Activated CD4-positive, alpha-beta T cell treated with anti-CD3 and anti-CD28 coated beads, Interleukin-10, Interleukin-2, amounts not matched to agents 100 ng/mL and 50 ng/mL, durations not matched to agents 16 hours and 8 hours (primary cell): ENCODE measurements at regions not wholly inside any gene's neighbourhood (a gene's known extent, or its start where the extent isn't known, plus 50 kb on each side); places are given as distances from the start of the nearest gene placed in this dataset.
"Not testable (repeated sequence)": the region's sequence is repeated elsewhere in the genome, so short reads cannot be mapped to it uniquely, and the experiment has no call there.

Experiments used
- DNase-seq: peaks from one replicate; pipeline ENCODE4 v3.0.0-alpha.2; 2020

- no peak for DNase-seq
Measured at GRCh38 chr14:48341069-48341468, 665.7 kb upstream of the MDGA2 start.

GRCh38 chr14:48333221-48333920, 658.0 kb upstream of the MDGA2 start:
- no peak for DNase-seq

GRCh38 chr14:48331421-48331820, 656.0 kb upstream of the MDGA2 start:
- no peak for DNase-seq

GRCh38 chr14:48325486-48325885, 650.1 kb upstream of the MDGA2 start:
- no peak for DNase-seq

- DNase-seq = no peak
Measured at GRCh38 chr14:48323665-48324064, 648.3 kb upstream of the MDGA2 start.

DNA sequence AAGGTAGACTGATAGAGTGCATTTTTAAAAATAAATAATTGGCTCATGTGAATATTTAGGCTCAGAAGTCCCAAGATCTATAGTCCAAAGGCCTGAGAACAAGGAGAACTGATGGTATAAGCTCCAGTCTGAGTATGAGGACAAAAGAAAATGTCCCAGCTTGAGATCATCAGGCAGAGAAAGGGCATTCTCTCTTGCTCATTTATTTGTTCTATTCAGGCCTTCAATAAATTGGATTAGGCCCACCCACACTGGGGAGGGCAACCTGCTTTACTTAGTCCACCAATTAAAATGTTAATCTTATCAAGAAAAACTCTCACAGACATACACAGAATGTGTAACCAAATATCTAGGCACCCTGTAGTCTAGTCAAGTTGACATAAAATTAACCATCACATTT, 644.4 kb upstream of the MDGA2 start:
- DNase-seq = no peak

DNA sequence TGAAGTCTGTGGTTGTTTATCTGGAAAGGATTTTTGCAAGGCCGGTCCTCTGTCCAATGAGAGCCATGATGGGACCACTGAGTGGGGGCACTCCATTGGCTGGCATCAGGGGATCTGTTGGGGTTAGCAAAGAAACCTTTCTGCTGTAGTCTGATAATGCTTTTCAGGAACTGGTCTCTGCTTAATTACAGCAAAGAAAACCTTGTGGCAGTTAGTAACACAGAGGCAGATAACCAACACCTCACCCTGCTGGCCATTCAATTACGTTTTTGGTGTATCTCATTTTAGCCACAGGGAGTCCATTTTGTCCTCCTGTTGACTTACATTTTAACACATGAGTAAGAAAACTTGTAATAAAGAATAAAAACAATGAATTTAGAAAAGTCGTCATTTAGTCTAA, 629.3 kb upstream of the MDGA2 start:
- no peak for DNase-seq

GRCh38 chr14:48289701-48290100, 614.3 kb upstream of the MDGA2 start:
- DNase-seq = no peak

GRCh38 chr14:48285217-48285616, 609.8 kb upstream of the MDGA2 start:
- DNase-seq = not testable (repeated sequence)

DNA sequence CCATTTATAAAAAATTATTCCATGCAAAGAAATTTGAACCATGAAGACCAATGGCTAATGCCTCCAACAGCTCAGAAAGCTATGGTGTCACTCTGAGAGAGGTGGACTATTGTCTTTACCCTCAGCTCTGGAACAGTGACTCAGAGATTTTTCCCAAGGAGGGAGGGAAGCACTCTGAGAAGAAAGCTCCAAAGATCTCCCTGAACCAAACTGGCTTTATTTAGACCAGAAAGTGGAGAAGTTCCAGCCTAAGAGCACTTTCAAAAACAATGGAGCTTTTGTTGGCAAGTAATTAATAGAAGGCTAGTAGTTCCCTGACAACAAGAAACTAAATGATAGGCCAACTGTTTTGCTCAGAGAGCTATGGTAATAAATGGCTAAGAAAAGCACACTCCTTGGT, 599.9 kb upstream of the MDGA2 start:
- DNase-seq = no peak

GRCh38 chr14:48274826-48275225, 599.4 kb upstream of the MDGA2 start:
- DNase-seq = no peak

DNA sequence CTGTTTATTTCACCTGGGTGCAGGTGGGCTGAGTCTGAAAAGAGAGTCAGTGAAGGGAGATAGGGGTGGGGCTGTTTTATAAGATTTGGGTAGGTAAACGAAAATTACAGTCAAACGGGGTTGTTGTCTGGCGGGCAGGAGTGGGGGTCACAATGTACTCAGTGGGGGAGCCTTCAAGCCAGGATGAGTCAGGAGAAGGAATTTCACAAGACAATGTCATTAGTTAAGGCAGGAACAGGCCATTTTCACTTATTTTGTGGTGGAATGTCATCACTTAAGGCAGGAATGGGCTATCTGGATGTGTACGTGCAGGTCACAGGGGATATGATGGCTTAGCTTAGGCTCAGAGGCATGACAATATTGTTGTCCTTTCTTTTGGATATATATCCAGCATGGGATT, 592.5 kb upstream of the MDGA2 start:
- DNase-seq = not testable (repeated sequence)

DNA sequence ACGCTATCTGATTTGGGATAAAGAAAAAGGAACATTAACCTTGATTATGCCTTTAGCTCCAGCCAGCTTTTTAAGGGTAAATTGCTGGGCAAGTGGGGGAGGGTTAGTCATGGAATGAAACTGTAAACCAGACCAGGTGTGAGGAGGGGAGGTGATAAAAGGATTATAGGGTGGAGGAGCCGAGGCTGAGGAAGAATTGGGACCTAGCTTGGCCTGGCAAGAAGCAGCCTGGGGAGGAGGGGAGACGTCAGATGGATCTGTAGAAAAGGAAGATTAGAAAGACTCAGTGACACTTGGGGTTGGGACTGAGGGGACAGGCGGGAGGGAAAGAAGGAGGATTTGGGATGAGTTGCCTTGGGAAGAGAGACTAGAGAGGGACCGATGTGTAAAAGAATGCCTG, 590.8 kb upstream of the MDGA2 start:
- not testable (repeated sequence) for DNase-seq

DNA sequence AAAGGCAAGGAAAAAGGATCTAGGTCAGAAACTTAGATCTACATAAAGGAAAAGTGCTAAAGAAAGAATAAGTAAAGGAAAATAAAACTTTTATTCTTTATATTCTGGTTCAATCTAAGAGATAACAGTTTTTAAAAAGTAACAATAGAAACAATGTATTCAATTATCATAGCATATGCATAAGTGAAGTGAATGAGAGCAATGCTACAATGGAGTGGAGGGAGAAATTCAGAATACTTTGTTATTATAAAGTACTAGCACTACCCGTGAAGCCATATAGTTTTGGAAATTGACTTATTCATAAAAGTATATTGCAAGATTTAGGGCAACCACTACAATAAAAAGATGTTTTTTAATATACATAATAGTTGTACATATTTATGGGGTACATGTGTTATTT, 586.0 kb upstream of the MDGA2 start:
- DNase-seq = no peak

DNA sequence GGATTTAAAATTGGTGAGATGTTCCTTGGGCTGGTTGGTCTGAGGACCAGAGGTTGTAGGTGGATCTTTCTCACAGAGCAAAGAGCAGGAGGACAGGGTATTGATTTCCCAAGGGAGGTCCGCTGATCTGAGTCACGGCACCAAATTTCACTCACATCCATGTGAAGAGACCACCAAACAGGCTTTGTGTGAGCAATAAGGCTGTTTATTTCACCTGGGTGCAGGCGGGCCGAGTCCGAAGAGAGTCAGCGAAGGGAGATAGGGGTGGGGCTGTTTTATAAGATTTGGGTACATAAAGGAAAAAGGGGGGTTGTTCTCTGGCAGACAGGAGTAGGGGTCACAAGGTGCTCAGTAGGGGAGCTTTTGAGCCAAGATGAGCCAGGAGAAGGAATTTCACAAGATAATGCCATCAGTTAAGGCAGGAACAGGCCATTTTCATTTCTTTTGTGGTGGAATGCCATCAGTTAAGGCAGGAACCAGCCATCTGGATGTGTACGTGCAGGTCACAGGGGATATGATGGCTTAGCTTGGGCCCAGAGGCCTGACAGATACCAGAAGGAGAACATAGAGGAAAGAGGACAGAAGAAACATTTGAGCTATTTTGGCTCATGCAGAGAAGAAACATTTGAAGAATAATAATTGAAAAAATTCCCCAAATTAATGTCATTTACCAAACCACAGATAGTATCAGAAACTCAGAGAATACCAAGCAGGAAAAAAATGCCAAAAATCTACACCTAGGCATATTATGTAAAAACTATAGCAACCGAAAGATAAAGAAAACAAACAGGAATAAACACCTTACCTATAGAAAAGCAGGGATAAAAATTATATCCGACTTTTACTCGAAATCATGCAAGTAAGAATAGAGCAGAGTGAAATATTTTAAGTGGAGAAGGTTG, 585.2 kb upstream of the MDGA2 start:
- not testable (repeated sequence) for DNase-seq

GRCh38 chr14:48259876-48260275, 584.5 kb upstream of the MDGA2 start:
- not testable (repeated sequence) for DNase-seq

DNA sequence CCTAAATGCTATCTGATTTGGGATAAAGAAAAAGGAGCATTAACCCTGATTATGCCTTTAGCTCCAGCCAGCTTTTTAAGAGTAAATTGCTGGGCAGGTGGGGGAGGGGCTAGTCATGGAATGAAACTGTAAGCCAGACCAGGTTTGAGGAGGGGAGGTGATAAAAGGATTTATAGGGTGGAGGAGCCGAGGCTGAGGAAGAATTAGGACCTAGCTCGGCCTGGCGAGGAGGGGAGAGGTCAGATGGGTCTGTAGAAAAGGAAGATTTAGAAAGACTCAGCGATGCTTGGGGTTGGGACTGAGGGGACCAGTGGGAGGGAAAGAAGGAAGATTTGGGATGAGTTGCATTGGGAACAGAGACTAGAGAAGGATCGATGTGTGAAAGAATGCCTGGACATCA, 583.8 kb upstream of the MDGA2 start:
- DNase-seq = not testable (repeated sequence)

- DNase-seq = not testable (repeated sequence)
Measured at GRCh38 chr14:48258703-48259102, 583.3 kb upstream of the MDGA2 start.

GRCh38 chr14:48253020-48253419, 577.6 kb upstream of the MDGA2 start:
- DNase-seq = no peak

DNA sequence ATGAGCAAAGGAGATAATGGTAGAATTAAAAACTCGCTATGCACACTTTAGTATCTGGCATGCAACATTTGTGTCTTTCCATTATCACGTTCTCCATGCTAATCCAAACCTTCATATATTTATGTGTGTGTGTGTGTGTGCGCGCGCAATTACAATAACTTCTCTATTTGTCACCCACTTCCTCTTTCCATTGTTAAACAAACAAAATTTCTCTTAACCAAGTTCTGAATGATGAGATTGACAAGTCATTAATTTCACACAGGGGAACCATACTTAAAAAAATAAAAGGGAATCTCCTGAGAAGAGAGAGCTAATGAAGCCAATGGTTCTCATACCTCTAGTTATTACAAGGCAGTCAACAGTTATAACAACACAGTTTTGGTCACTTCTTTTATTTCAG, 575.9 kb upstream of the MDGA2 start:
- DNase-seq = no peak

DNA sequence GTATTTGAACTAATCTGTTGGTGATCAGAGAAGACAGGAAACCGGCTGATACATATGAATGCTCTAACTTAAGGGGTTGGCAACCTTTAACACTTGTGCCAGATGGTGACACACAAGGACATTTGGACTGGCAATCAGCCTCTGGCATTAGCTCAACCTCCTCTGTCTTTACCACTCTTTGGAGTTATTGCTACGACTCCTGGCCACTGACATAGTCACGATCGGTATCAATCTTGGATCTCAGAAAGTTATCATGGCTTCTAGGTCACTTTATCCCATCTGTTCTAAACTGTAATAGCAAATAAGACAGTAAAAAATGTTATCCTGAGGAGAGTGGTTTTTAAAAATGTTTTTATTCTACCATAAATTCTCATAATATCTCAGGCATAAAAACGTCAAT, 575.2 kb upstream of the MDGA2 start:
- DNase-seq = no peak

GRCh38 chr14:48247977-48248376, 572.6 kb upstream of the MDGA2 start:
- no peak for DNase-seq

- DNase-seq = no peak
Measured at GRCh38 chr14:48243900-48244299, 568.5 kb upstream of the MDGA2 start.

- DNase-seq = no peak
Measured at GRCh38 chr14:48229091-48229490, 553.7 kb upstream of the MDGA2 start.
